Stimulated activated CD8-positive, alpha-beta memory T cell treated with anti-CD3 and anti-CD28 coated beads, Interleukin-12 subunit alpha, Interleukin-12 subunit beta, amount 100 ng/mL, for 1 hour (primary cell): ENCODE measurements at regions not wholly inside any gene's neighbourhood (a gene's known extent, or its start where the extent isn't known, plus 50 kb on each side); places are given as distances from the start of the nearest gene placed in this dataset.
"Not testable (repeated sequence)": the region's sequence is repeated elsewhere in the genome, so short reads cannot be mapped to it uniquely, and the experiment has no call there.

Experiments used
- DNase-seq: peaks from one replicate; pipeline ENCODE4 v3.0.0-alpha.2; 2020; ENCODE audit warnings: low read depth

- no peak for DNase-seq
These were observed 314.6 kb downstream of the THBS2 start for GRCh38 chr6:168939041-168939440.

- no peak for DNase-seq
These were observed 315.1 kb downstream of the THBS2 start for GRCh38 chr6:168938546-168938945.

GRCh38 chr6:168937054-168937453, 316.6 kb downstream of the THBS2 start:
- DNase-seq, result no peak

- no peak for DNase-seq
These were observed 318.0 kb downstream of the THBS2 start for GRCh38 chr6:168935628-168936010.

GRCh38 chr6:168934660-168935627, 318.7 kb downstream of the THBS2 start:
- no peak for DNase-seq

- DNase-seq, result not testable (repeated sequence)
These were observed 321.5 kb downstream of the THBS2 start for GRCh38 chr6:168932171-168932570.

- not testable (repeated sequence) for DNase-seq
These were observed 322.6 kb downstream of the THBS2 start for GRCh38 chr6:168931072-168931471.

GRCh38 chr6:168929871-168930450, 323.7 kb downstream of the THBS2 start:
- no peak for DNase-seq

- no peak for DNase-seq
These were observed 325.6 kb downstream of the THBS2 start for GRCh38 chr6:168928012-168928411.

GRCh38 chr6:168927026-168927425, 326.6 kb downstream of the THBS2 start:
- DNase-seq, result no peak

- no peak for DNase-seq
These were observed 327.3 kb downstream of the THBS2 start for GRCh38 chr6:168926306-168926705.

- DNase-seq, result no peak
These were observed 328.0 kb downstream of the THBS2 start for GRCh38 chr6:168925671-168926070.

- no peak for DNase-seq
These were observed 330.5 kb downstream of the THBS2 start for GRCh38 chr6:168923171-168923570.

- no peak for DNase-seq
These were observed 331.2 kb downstream of the THBS2 start for GRCh38 chr6:168922436-168922835.

- DNase-seq, result no peak
These were observed 333.4 kb downstream of the THBS2 start for GRCh38 chr6:168920289-168920688.

GRCh38 chr6:168919470-168920179, 334.0 kb downstream of the THBS2 start:
- no peak for DNase-seq

GRCh38 chr6:168916576-168917211, 337.0 kb downstream of the THBS2 start:
- no peak for DNase-seq

GRCh38 chr6:168915855-168916254, 337.8 kb downstream of the THBS2 start:
- DNase-seq, result no peak

- no peak for DNase-seq
These were observed 338.4 kb downstream of the THBS2 start for GRCh38 chr6:168915242-168915641.

GRCh38 chr6:168913866-168914469, 339.7 kb downstream of the THBS2 start:
- DNase-seq, result no peak

- DNase-seq, result not testable (repeated sequence)
These were observed 340.3 kb downstream of the THBS2 start for GRCh38 chr6:168913231-168913865.
